ENCODE measurements at regions not wholly inside any gene's neighbourhood (a gene's known extent, or its start where the extent isn't known, plus 50 kb on each side); places are given as distances from the start of the nearest gene placed in this dataset.

- TF ChIP-seq CEBPB (IDR thresholded peaks at IDR 0.05), result no peak
- TF ChIP-seq NFIC (IDR thresholded peaks at IDR 0.05), result no peak
- TF ChIP-seq EGR1 (IDR thresholded peaks at IDR 0.05), result no peak
- no peak for TF ChIP-seq TEAD4 (IDR thresholded peaks at IDR 0.05)
- TF ChIP-seq TCF12 (IDR thresholded peaks at IDR 0.05; ENCODE audit: low read depth), result no peak
- no peak for TF ChIP-seq TAF1 (IDR thresholded peaks at IDR 0.05; ENCODE audit: low read depth)
- TF ChIP-seq RAD21 (IDR thresholded peaks at IDR 0.05; ENCODE audit: low read depth), result no peak
- no peak for TF ChIP-seq CREB1 (IDR thresholded peaks at IDR 0.05; ENCODE audit: low read depth)
- TF ChIP-seq REST (IDR thresholded peaks at IDR 0.05; ENCODE audit: low read depth), result no peak
- TF ChIP-seq YY1 (IDR thresholded peaks at IDR 0.05; ENCODE audit: low read depth), result no peak
- TF ChIP-seq MAX (IDR thresholded peaks at IDR 0.05), result no peak
- TF ChIP-seq EP300 (IDR thresholded peaks at IDR 0.05; ENCODE audit: borderline replicate concordance), result no peak
- no peak for TF ChIP-seq USF1 (IDR thresholded peaks at IDR 0.05)
Measured at GRCh38 chr1:82185084-82185483, 384.4 kb downstream of the ADGRL2 start.

Data from Ishikawa (cell line).